Naive thymus-derived CD4-positive, alpha-beta T cell (primary cell): ENCODE measurements at regions not wholly inside any gene's neighbourhood (a gene's known extent, or its start where the extent isn't known, plus 50 kb on each side); places are given as distances from the start of the nearest gene placed in this dataset.

Experiments used
- ATAC-seq: fragments of 150-1000 bp; cut with Tn5 transposase; 2 replicates; pipeline ENCODE4 v1.10.0; 2021; ENCODE audit warnings: mild to moderate bottlenecking, moderate library complexity
- CTCF ChIA-PET: fragments of 350-600 bp; sonication (Branson Sonifier 250); formaldehyde crosslinking; loops from one replicate; lab custom pipeline; 2021; ENCODE audit warnings: antibody characterized with exemption; lab: Charles Lee
- POLR2A ChIA-PET: fragments of 350-600 bp; sonication (Branson Sonifier 250); formaldehyde crosslinking; loops from one replicate; lab custom pipeline; 2021; ENCODE audit warnings: antibody characterized with exemption, inconsistent platforms; lab: Charles Lee
- DNase-seq, 9 donors: peaks; one replicate each; pipeline versions ENCODE4 v3.0.0 to v3.0.0-alpha.2; 2020 to 2022; ENCODE audit warnings: mixed read lengths in 1 of 9
- H3K27ac ChIP-seq: one replicate; pipeline ENCODE4 v1.7.0; 2013; ENCODE audit warnings: mild to moderate bottlenecking, low read depth, low read length, moderate library complexity
- H3K27me3 ChIP-seq, 2 donors: one replicate each; pipeline ENCODE4 v1.7.0; 2013; ENCODE audit warnings: low read length in 2 of 2, mild to moderate bottlenecking in 2 of 2, moderate library complexity in 2 of 2; ENCODE audit not compliant: control insufficient read depth in 2 of 2, insufficient read depth in 2 of 2
- H3K36me3 ChIP-seq, 3 experiments: 1 replicate in 2 of 3; 2 replicates in 1 of 3; pipeline ENCODE4 v1.7.0; 2013; ENCODE audit warnings: low read length in 3 of 3, mild to moderate bottlenecking in 3 of 3, moderate library complexity in 1 of 3; ENCODE audit not compliant: insufficient read depth in 3 of 3, control insufficient read depth in 2 of 3
- H3K4me1 ChIP-seq, 2 donors: one replicate each; pipeline ENCODE4 v1.7.0; 2013; ENCODE audit warnings: low read length in 2 of 2, mild to moderate bottlenecking in 2 of 2, moderate library complexity in 1 of 2; ENCODE audit not compliant: control insufficient read depth in 2 of 2, insufficient read depth in 2 of 2
- H3K4me3 ChIP-seq: 2 replicates; pipeline ENCODE4 v1.7.0; 2013; ENCODE audit warnings: mild to moderate bottlenecking, low read length
- H3K9me3 ChIP-seq, 3 experiments: 1 replicate in 2 of 3; 2 replicates in 1 of 3; pipeline ENCODE4 v1.7.0; 2013; ENCODE audit warnings: low read length in 3 of 3; ENCODE audit not compliant: control insufficient read depth in 2 of 3
- H3K27ac Mint-ChIP-seq, 9 donors: one replicate each; pipeline ENCODE4 v1.8.0; 2020 to 2022; ENCODE audit warnings: mixed read lengths in 9 of 9, mild to moderate bottlenecking in 8 of 9, moderate library complexity in 5 of 9, inconsistent platforms in 2 of 9
- H3K27me3 Mint-ChIP-seq, 5 donors: one replicate each; pipeline ENCODE4 v1.8.0; 2021 to 2022; ENCODE audit warnings: mixed read lengths in 5 of 5, mild to moderate bottlenecking in 1 of 5
- H3K36me3 Mint-ChIP-seq, 5 donors: one replicate each; pipeline ENCODE4 v1.8.0; 2020 to 2022; ENCODE audit warnings: mixed read lengths in 5 of 5, mild to moderate bottlenecking in 3 of 5, inconsistent platforms in 1 of 5
- H3K4me1 Mint-ChIP-seq, 7 donors: one replicate each; pipeline ENCODE4 v1.8.0; 2020 to 2022; ENCODE audit warnings: mixed read lengths in 7 of 7, mild to moderate bottlenecking in 3 of 7, inconsistent platforms in 1 of 7
- H3K4me3 Mint-ChIP-seq, 10 donors: one replicate each; pipeline ENCODE4 v1.8.0; 2020 to 2022; ENCODE audit warnings: mild to moderate bottlenecking in 10 of 10, mixed read lengths in 10 of 10, moderate library complexity in 6 of 10, inconsistent platforms in 2 of 10
- H3K9me3 Mint-ChIP-seq, 11 donors: one replicate each; pipeline ENCODE4 v1.8.0; 2020 to 2022; ENCODE audit warnings: mixed read lengths in 11 of 11, mild to moderate bottlenecking in 4 of 11, inconsistent platforms in 1 of 11, moderate library complexity in 1 of 11
- intact Hi-C, 2 donors: fragments of 100-400 bp; cut with micrococcal nuclease; formaldehyde crosslinking; loops; one replicate each; pipeline ENCODE4 v1.15.1; 2023

- peaks cover 16 to 35% (median 24%) of the 10 kb centered on the region in 7 donors for H3K4me1 Mint-ChIP-seq
These were observed 74.5 kb upstream of the MAP3K1 start for GRCh38 chr5:56740868-56741267.

GRCh38 chr5:56739990-56740389 is 75.4 kb upstream of the MAP3K1 start:
- Histone ChIP-seq H3K27me3 (no peaks in the 10 kb centered on the region), H3K27ac (no peak overlapping the region), H3K36me3 (no peaks in the 10 kb centered on the region), H3K9me3 (no peaks in the 10 kb centered on the region), H3K4me1 (peaks cover 14 to 29% of the 10 kb centered on the region in 2 donors), H3K4me3 (no peak overlapping the region)
- peaks cover 0 to 10% (median 0%) of the 10 kb centered on the region in 5 donors for H3K36me3 Mint-ChIP-seq
- intact Hi-C loops: loop anchor here (5.0 kb wide), 3 partner anchors 43 to 263 kb away; partner anchors contain the start of gene MAP3K1 (in 1 of the 2)
- H3K27ac Mint-ChIP-seq: no peak overlapping the region
- H3K9me3 Mint-ChIP-seq: peaks cover 0 to 12% (median 0%) of the 10 kb centered on the region in 11 donors
- peaks cover 0 to 7% (median 0%) of the 10 kb centered on the region in 5 donors for H3K27me3 Mint-ChIP-seq
- ATAC-seq (no peak), DNase-seq (no peak)
- ChIA-PET POLR2A (no interaction called here), CTCF (no interaction called here)
- H3K4me1 Mint-ChIP-seq: peaks cover 21 to 43% (median 29%) of the 10 kb centered on the region in 7 donors
- H3K4me3 Mint-ChIP-seq: no peak overlapping the region

More at GRCh38 chr5:56740868-56741267, 74.5 kb upstream of the MAP3K1 start:
- Mint-ChIP-seq H3K9me3 (peaks cover 0 to 12% (median 0%) of the 10 kb centered on the region in 11 donors), H3K27me3 (peaks cover 0 to 7% (median 0%) of the 10 kb centered on the region in 5 donors), H3K36me3 (peaks cover 0 to 10% (median 0%) of the 10 kb centered on the region in 5 donors), H3K4me3 (no peak overlapping the region), H3K27ac (no peak overlapping the region)
- Histone ChIP-seq H3K27me3 (no peaks in the 10 kb centered on the region), H3K4me1 (peaks cover 9 to 22% of the 10 kb centered on the region in 2 donors), H3K4me3 (no peak overlapping the region), H3K27ac (no peak overlapping the region), H3K36me3 (no peaks in the 10 kb centered on the region), H3K9me3 (no peaks in the 10 kb centered on the region)
- POLR2A ChIA-PET: interaction anchor here (0.7 kb wide), 2 partner anchors 115 to 155 kb away, joined by 4 to 5 read pairs; no protein-coding TSS in a partner anchor
- intact Hi-C loops: no loop called here
- ATAC-seq (no peak), DNase-seq (no peak)
- CTCF ChIA-PET: no interaction called here

GRCh38 chr5:56737951-56738606 is 77.3 kb upstream of the MAP3K1 start:
- CTCF ChIA-PET: interaction anchor here (0.5 kb wide), 1 partner anchor 14 kb away, joined by 3 read pairs; no protein-coding TSS in a partner anchor
- Mint-ChIP-seq H3K27me3 (peaks cover 0 to 5% (median 0%) of the 10 kb centered on the region in 5 donors), H3K36me3 (peaks cover 0 to 14% (median 0%) of the 10 kb centered on the region in 5 donors), H3K9me3 (peaks cover 0 to 8% (median 0%) of the 10 kb centered on the region in 11 donors), H3K4me1 (peaks cover 36 to 56% (median 45%) of the 10 kb centered on the region in 7 donors), H3K27ac (peak overlapping the region in 4 of 9 donors; percentile 28 to 89 (median 52)), H3K4me3 (peak overlapping the region in 2 of 10 donors; percentile 36 to 50)
- intact Hi-C loops: loop anchor here (2.0 to 5.0 kb wide), 5 partner anchors 41 to 261 kb away; partner anchors contain the start of gene MAP3K1 (in 2 of the 2)
- POLR2A ChIA-PET: interaction anchor here (1.0 to 1.3 kb wide), 2 partner anchors 21 to 52 kb away, joined by 3 read pairs; no protein-coding TSS in a partner anchor
- Histone ChIP-seq H3K9me3 (no peaks in the 10 kb centered on the region), H3K4me3 (no peak overlapping the region), H3K27ac (no peak overlapping the region), H3K27me3 (no peaks in the 10 kb centered on the region), H3K36me3 (no peaks in the 10 kb centered on the region), H3K4me1 (peaks cover 14 to 29% of the 10 kb centered on the region in 2 donors)
- ATAC-seq (no peak), DNase-seq (no peak)

GRCh38 chr5:56737002-56737621 is 78.2 kb upstream of the MAP3K1 start:
- Histone ChIP-seq H3K4me1 (peaks cover 14 to 29% of the 10 kb centered on the region in 2 donors), H3K27ac (peak overlapping the region; percentile 68), H3K27me3 (no peaks in the 10 kb centered on the region), H3K4me3 (peak overlapping the region; percentile 28), H3K36me3 (no peaks in the 10 kb centered on the region), H3K9me3 (no peaks in the 10 kb centered on the region)
- Mint-ChIP-seq H3K9me3 (peaks cover 0 to 6% (median 0%) of the 10 kb centered on the region in 11 donors), H3K36me3 (peaks cover 0 to 13% (median 0%) of the 10 kb centered on the region in 5 donors), H3K4me3 (peak overlapping the region; percentile 50 to 88 (median 67)), H3K4me1 (peaks cover 40 to 64% (median 51%) of the 10 kb centered on the region in 7 donors), H3K27me3 (peaks cover 0 to 2% (median 0%) of the 10 kb centered on the region in 5 donors), H3K27ac (peak overlapping the region; percentile 74 to 94 (median 89))
- intact Hi-C loops: loop anchor here (2.0 to 5.0 kb wide), 5 partner anchors 40 to 260 kb away; partner anchors contain the start of gene MAP3K1 (in 2 of the 2)
- POLR2A ChIA-PET: interaction anchor here (0.6 to 1.3 kb wide), 9 partner anchors 20 to 379 kb away, joined by 3 to 4 read pairs (median 4); partner anchors contain the start of gene MAP3K1
- ATAC-seq (peak; percentile 57), DNase-seq (peak in 1 of 9 donors; percentile 6)
- CTCF ChIA-PET: interaction anchor here (0.6 to 2.2 kb wide), 2 partner anchors 11 to 82 kb away, joined by 3 to 5 read pairs; no protein-coding TSS in a partner anchor

GRCh38 chr5:56735849-56736641 is 79.3 kb upstream of the MAP3K1 start:
- H3K27ac ChIP-seq: peak overlapping the region; percentile 68
- POLR2A ChIA-PET: interaction anchor here (0.6 to 2.1 kb wide), 11 partner anchors 8 to 256 kb away, joined by 3 to 14 read pairs (median 4); no protein-coding TSS in a partner anchor
- Mint-ChIP-seq H3K27me3 (no peaks in the 10 kb centered on the region), H3K36me3 (peaks cover 0 to 14% (median 0%) of the 10 kb centered on the region in 5 donors), H3K27ac (peak overlapping the region; percentile 74 to 94 (median 89)), H3K9me3 (peaks cover 0 to 7% (median 0%) of the 10 kb centered on the region in 11 donors), H3K4me3 (peak overlapping the region; percentile 50 to 88 (median 67)), H3K4me1 (peaks cover 40 to 66% (median 53%) of the 10 kb centered on the region in 7 donors)
- H3K27me3 ChIP-seq: no peaks in the 10 kb centered on the region
- DNase-seq (peak in 6 of 9 donors; percentile 15 to 50 (median 40)), ATAC-seq (peak; percentile 65)
- no peaks in the 10 kb centered on the region for H3K9me3 ChIP-seq
- peak overlapping the region; percentile 28 for H3K4me3 ChIP-seq
- no peaks in the 10 kb centered on the region for H3K36me3 ChIP-seq
- intact Hi-C loops: loop anchor here (2.0 to 5.0 kb wide), 5 partner anchors 39 to 259 kb away; partner anchors contain the start of gene MAP3K1 (in 2 of the 2)
- H3K4me1 ChIP-seq: peaks cover 14 to 29% of the 10 kb centered on the region in 2 donors
- CTCF ChIA-PET: interaction anchor here (0.6 to 2.2 kb wide), 4 partner anchors 8 to 464 kb away, joined by 3 to 13 read pairs (median 6); no protein-coding TSS in a partner anchor
